ENCODE measurements at regions not wholly inside any gene's neighbourhood (a gene's known extent, or its start where the extent isn't known, plus 50 kb on each side); places are given as distances from the start of the nearest gene placed in this dataset.

GRCh38 chr10:123320091-123320490 is 165.9 kb downstream of the BUB3 start:
- no peak for TF ChIP-seq RBBP5 (IDR thresholded peaks at IDR 0.05; ENCODE audit: borderline replicate concordance, low read depth, low read length)
- TF ChIP-seq TAF1 (IDR thresholded peaks at IDR 0.05; ENCODE audit: low read depth, low read length), result no peak

Measured in H1 (cell line).